ENCODE measurements at regions not wholly inside any gene's neighbourhood (a gene's known extent, or its start where the extent isn't known, plus 50 kb on each side); places are given as distances from the start of the nearest gene placed in this dataset.
A peak's percentile ranks its signal among the peaks of the same experiment; 100 is the strongest.

- TF ChIP-seq CTCF (IDR thresholded peaks at IDR 0.05; ENCODE audit: unreplicated experiment): no peak
- no peak overlapping the region for H3K4me3 Mint-ChIP-seq (ENCODE audit: unreplicated experiment)
- H3K36me3 Mint-ChIP-seq (ENCODE audit: insufficient read depth, unreplicated experiment): no peaks in the 10 kb centered on the region
- no TSS peak for BruUV-seq (replicated peaks)
- no peaks in the 10 kb centered on the region for H3K27me3 Mint-ChIP-seq (ENCODE audit: insufficient read depth, unreplicated experiment)
- H3K4me1 Mint-ChIP-seq (ENCODE audit: insufficient read depth, unreplicated experiment): no peaks in the 10 kb centered on the region
- ChIA-PET CTCF (no interaction called here), POLR2A (no interaction called here)
- intact Hi-C loops (cut with micrococcal nuclease): no loop called here
- no peaks in the 10 kb centered on the region for H3K9me3 Mint-ChIP-seq (ENCODE audit: unreplicated experiment)
- no peak for DNase-seq (ENCODE audit: unreplicated experiment)
- H3K27ac Mint-ChIP-seq (ENCODE audit: low read depth, unreplicated experiment): no peak overlapping the region
These were observed 718.0 kb downstream of the TBL1XR1 start for GRCh38 chr3:176479248-176479647.

GRCh38 chr3:176469694-176470205 is 727.5 kb downstream of the TBL1XR1 start:
- H3K4me3 Mint-ChIP-seq (ENCODE audit: unreplicated experiment): no peak overlapping the region
- no peaks in the 10 kb centered on the region for H3K9me3 Mint-ChIP-seq (ENCODE audit: unreplicated experiment)
- H3K27ac Mint-ChIP-seq (ENCODE audit: low read depth, unreplicated experiment): no peak overlapping the region
- no TSS peak for BruUV-seq (replicated peaks)
- DNase-seq (ENCODE audit: unreplicated experiment): peak; percentile 14
- intact Hi-C loops (cut with micrococcal nuclease): no loop called here
- POLR2A ChIA-PET: no interaction called here
- TF ChIP-seq CTCF (IDR thresholded peaks at IDR 0.05; ENCODE audit: unreplicated experiment): no peak
- CTCF ChIA-PET: no interaction called here
- no peaks in the 10 kb centered on the region for H3K36me3 Mint-ChIP-seq (ENCODE audit: insufficient read depth, unreplicated experiment)
- peaks cover 13% of the 10 kb centered on the region for H3K4me1 Mint-ChIP-seq (ENCODE audit: insufficient read depth, unreplicated experiment)
- H3K27me3 Mint-ChIP-seq (ENCODE audit: insufficient read depth, unreplicated experiment): no peaks in the 10 kb centered on the region

GRCh38 chr3:176463610-176464009 is 733.7 kb downstream of the TBL1XR1 start:
- intact Hi-C loops (cut with micrococcal nuclease): no loop called here
- Mint-ChIP-seq H3K4me1 (ENCODE audit: insufficient read depth, unreplicated experiment) (peaks cover under 1% of the 10 kb centered on the region), H3K36me3 (ENCODE audit: insufficient read depth, unreplicated experiment) (no peaks in the 10 kb centered on the region), H3K27me3 (ENCODE audit: insufficient read depth, unreplicated experiment) (no peaks in the 10 kb centered on the region), H3K4me3 (ENCODE audit: unreplicated experiment) (no peak overlapping the region), H3K9me3 (ENCODE audit: unreplicated experiment) (no peaks in the 10 kb centered on the region), H3K27ac (ENCODE audit: low read depth, unreplicated experiment) (no peak overlapping the region)
- TF ChIP-seq CTCF (IDR thresholded peaks at IDR 0.05; ENCODE audit: unreplicated experiment): no peak
- ChIA-PET POLR2A (no interaction called here), CTCF (interaction anchor here (0.7 kb wide), 1 partner anchor 290 kb away, joined by 3 read pairs; no protein-coding TSS in a partner anchor)
- BruUV-seq (replicated peaks): no TSS peak
- DNase-seq (ENCODE audit: unreplicated experiment): no peak

GRCh38 chr3:176447369-176447768 is 749.9 kb downstream of the TBL1XR1 start:
- ChIA-PET CTCF (no interaction called here), POLR2A (no interaction called here)
- Mint-ChIP-seq H3K4me1 (ENCODE audit: insufficient read depth, unreplicated experiment) (no peaks in the 10 kb centered on the region), H3K9me3 (ENCODE audit: unreplicated experiment) (peaks cover 8% of the 10 kb centered on the region), H3K36me3 (ENCODE audit: insufficient read depth, unreplicated experiment) (no peaks in the 10 kb centered on the region), H3K4me3 (ENCODE audit: unreplicated experiment) (no peak overlapping the region), H3K27me3 (ENCODE audit: insufficient read depth, unreplicated experiment) (no peaks in the 10 kb centered on the region), H3K27ac (ENCODE audit: low read depth, unreplicated experiment) (no peak overlapping the region)
- no peak for TF ChIP-seq CTCF (IDR thresholded peaks at IDR 0.05; ENCODE audit: unreplicated experiment)
- intact Hi-C loops (cut with micrococcal nuclease): no loop called here
- BruUV-seq (replicated peaks): no TSS peak
- no peak for DNase-seq (ENCODE audit: unreplicated experiment)

All from MCF 10A (cell line).